ENCODE measurements at regions not wholly inside any gene's neighbourhood (a gene's known extent, or its start where the extent isn't known, plus 50 kb on each side); places are given as distances from the start of the nearest gene placed in this dataset.

GRCh38 chr16:74143171-74143570 lies 153.4 kb upstream of the PSMD7 start:
- TF ChIP-seq, protein P1, sequence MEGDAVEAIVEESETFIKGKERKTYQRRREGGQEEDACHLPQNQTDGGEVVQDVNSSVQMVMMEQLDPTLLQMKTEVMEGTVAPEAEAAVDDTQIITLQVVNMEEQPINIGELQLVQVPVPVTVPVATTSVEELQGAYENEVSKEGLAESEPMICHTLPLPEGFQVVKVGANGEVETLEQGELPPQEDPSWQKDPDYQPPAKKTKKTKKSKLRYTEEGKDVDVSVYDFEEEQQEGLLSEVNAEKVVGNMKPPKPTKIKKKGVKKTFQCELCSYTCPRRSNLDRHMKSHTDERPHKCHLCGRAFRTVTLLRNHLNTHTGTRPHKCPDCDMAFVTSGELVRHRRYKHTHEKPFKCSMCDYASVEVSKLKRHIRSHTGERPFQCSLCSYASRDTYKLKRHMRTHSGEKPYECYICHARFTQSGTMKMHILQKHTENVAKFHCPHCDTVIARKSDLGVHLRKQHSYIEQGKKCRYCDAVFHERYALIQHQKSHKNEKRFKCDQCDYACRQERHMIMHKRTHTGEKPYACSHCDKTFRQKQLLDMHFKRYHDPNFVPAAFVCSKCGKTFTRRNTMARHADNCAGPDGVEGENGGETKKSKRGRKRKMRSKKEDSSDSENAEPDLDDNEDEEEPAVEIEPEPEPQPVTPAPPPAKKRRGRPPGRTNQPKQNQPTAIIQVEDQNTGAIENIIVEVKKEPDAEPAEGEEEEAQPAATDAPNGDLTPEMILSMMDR (IDR thresholded peaks at IDR 0.05) = no peak
- DNase-seq (no peak), ATAC-seq (no peak)
- H3K27me3 Mint-ChIP-seq = peaks cover 2% of the 10 kb centered on the region
- intact Hi-C loops (cut with micrococcal nuclease) = no loop called here
- ChIA-PET POLR2A (no interaction called here), CTCF (no interaction called here)
- H3K4me1 Mint-ChIP-seq (ENCODE audit: low read depth) = no peaks in the 10 kb centered on the region
- no peaks in the 10 kb centered on the region for H3K36me3 Mint-ChIP-seq (ENCODE audit: low read depth)
- peaks cover 6% of the 10 kb centered on the region for H3K9me3 Mint-ChIP-seq
- no peak overlapping the region for H3K4me3 Mint-ChIP-seq
- no peak overlapping the region for H3K27ac Mint-ChIP-seq

GRCh38 chr16:74141015-74141414 lies 155.6 kb upstream of the PSMD7 start:
- H3K9me3 Mint-ChIP-seq = peaks cover 6% of the 10 kb centered on the region
- ChIA-PET POLR2A (no interaction called here), CTCF (no interaction called here)
- H3K36me3 Mint-ChIP-seq (ENCODE audit: low read depth) = no peaks in the 10 kb centered on the region
- DNase-seq (no peak), ATAC-seq (no peak)
- no peaks in the 10 kb centered on the region for H3K4me1 Mint-ChIP-seq (ENCODE audit: low read depth)
- H3K4me3 Mint-ChIP-seq = no peak overlapping the region
- peaks cover 2% of the 10 kb centered on the region for H3K27me3 Mint-ChIP-seq
- no peak overlapping the region for H3K27ac Mint-ChIP-seq
- TF ChIP-seq, protein P1 (IDR thresholded peaks at IDR 0.05) = no peak
- intact Hi-C loops (cut with micrococcal nuclease) = no loop called here

DNA sequence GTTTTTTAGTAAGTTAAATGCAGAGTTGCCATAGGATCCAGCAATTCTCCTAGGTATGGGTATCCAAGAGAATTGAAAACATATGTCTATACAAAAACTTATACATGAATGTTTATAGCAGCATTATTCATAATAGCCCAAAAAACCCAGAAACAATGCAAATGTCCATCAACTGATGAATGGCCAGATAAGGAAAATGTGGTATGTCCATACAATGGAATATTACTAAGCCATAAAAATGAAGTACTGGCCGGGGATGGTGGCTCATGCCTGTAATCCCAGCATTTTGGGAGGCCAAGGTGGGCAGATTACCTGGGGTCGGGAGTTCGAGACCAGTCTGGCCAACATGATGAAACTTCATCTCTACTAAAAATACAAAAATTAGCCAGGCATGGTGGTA lies 156.1 kb upstream of the PSMD7 start:
- no peak for ATAC-seq
- intact Hi-C loops (cut with micrococcal nuclease) = no loop called here
- Mint-ChIP-seq H3K27ac (no peak overlapping the region), H3K4me3 (no peak overlapping the region), H3K27me3 (peaks cover 2% of the 10 kb centered on the region), H3K36me3 (ENCODE audit: low read depth) (no peaks in the 10 kb centered on the region), H3K4me1 (ENCODE audit: low read depth) (no peaks in the 10 kb centered on the region), H3K9me3 (peaks cover 6% of the 10 kb centered on the region)
- no peak for DNase-seq
- ChIA-PET CTCF (no interaction called here), POLR2A (no interaction called here)
- TF ChIP-seq, protein P1 (IDR thresholded peaks at IDR 0.05) = no peak

DNA sequence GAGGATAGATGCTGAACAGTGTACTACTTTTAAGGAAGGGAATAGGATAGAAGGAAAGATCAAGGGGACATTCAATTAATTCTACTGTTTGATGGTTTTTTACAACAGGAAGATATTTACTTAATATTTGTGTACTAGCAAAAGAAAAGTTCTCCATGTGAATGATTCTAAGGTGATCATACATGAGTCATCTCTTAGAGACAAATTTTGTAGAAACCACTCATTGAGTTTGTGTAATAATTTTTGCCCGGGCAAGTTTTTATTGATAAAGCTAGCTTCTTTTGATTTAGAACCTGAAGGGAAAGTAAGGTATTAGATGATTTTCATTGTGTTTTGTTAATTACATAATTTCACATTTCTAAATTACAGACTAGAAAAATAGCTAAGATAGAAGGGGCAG lies 172.8 kb upstream of the PSMD7 start:
- no peak overlapping the region for H3K27ac Mint-ChIP-seq
- H3K4me1 Mint-ChIP-seq (ENCODE audit: low read depth) = no peaks in the 10 kb centered on the region
- H3K27me3 Mint-ChIP-seq = peaks cover 3% of the 10 kb centered on the region
- ChIA-PET POLR2A (no interaction called here), CTCF (no interaction called here)
- no peaks in the 10 kb centered on the region for H3K36me3 Mint-ChIP-seq (ENCODE audit: low read depth)
- H3K4me3 Mint-ChIP-seq = no peak overlapping the region
- DNase-seq (no peak), ATAC-seq (no peak)
- intact Hi-C loops (cut with micrococcal nuclease) = no loop called here
- TF ChIP-seq, protein P1 (IDR thresholded peaks at IDR 0.05) = no peak
- H3K9me3 Mint-ChIP-seq = peaks cover 9% of the 10 kb centered on the region

DNA sequence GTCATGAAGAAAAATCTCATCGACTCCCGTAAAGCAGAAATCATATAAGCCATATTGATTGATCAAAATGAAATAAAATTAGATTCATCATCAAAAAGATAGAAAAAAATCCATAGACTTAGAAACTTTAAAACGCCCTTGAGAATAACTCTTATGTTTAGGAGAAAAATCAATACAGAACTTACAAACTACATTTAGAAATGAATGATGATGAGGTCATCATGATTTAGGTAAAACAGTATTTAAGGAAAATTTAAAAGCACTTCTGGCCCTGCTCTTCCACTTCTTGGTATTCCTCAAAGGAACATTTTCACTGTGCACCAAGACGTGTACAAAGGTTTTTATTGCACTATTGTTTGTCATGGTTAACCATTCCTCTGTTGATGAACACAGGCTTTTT lies 173.4 kb upstream of the PSMD7 start:
- DNase-seq = no peak
- Mint-ChIP-seq H3K27me3 (peaks cover 3% of the 10 kb centered on the region), H3K36me3 (ENCODE audit: low read depth) (no peaks in the 10 kb centered on the region), H3K9me3 (peaks cover 9% of the 10 kb centered on the region), H3K4me1 (ENCODE audit: low read depth) (no peaks in the 10 kb centered on the region), H3K27ac (no peak overlapping the region), H3K4me3 (no peak overlapping the region)
- intact Hi-C loops (cut with micrococcal nuclease) = no loop called here
- no peak for ATAC-seq
- TF ChIP-seq, protein P1 (IDR thresholded peaks at IDR 0.05) = no peak
- ChIA-PET CTCF (no interaction called here), POLR2A (no interaction called here)
